ENCODE measurements at regions not wholly inside any gene's neighbourhood (a gene's known extent, or its start where the extent isn't known, plus 50 kb on each side); places are given as distances from the start of the nearest gene placed in this dataset.

- Histone ChIP-seq H3K9me3 (peaks cover 0 to 8% of the 10 kb centered on the region in 2 donors), H3K4me1 (no peaks in the 10 kb centered on the region), H3K36me3 (no peaks in the 10 kb centered on the region), H3K27ac (no peak overlapping the region), H3K4me3 (peak overlapping the region in 1 of 2 donors; percentile 10), H3K27me3 (no peaks in the 10 kb centered on the region)
- no peak for TF ChIP-seq CTCF (IDR thresholded peaks at IDR 0.05)
- DNase-seq (ENCODE audit: low spot score) = no peak
These were observed 94.3 kb upstream of the NKX2-2 start for GRCh38 chr20:21607971-21608725.

- TF ChIP-seq CTCF (IDR thresholded peaks at IDR 0.05) = no peak
- H3K36me3 ChIP-seq = no peaks in the 10 kb centered on the region
- no peak overlapping the region for H3K4me3 ChIP-seq
- no peak overlapping the region for H3K27ac ChIP-seq
- no peaks in the 10 kb centered on the region for H3K27me3 ChIP-seq
- no peak for DNase-seq (ENCODE audit: low spot score)
- peaks cover 0 to 26% of the 10 kb centered on the region in 2 donors for H3K9me3 ChIP-seq
- H3K4me1 ChIP-seq = no peaks in the 10 kb centered on the region
These were observed 87.9 kb upstream of the NKX2-2 start for GRCh38 chr20:21601799-21602198.

GRCh38 chr20:21586682-21587081, 72.8 kb upstream of the NKX2-2 start:
- Histone ChIP-seq H3K36me3 (no peaks in the 10 kb centered on the region), H3K27me3 (no peaks in the 10 kb centered on the region), H3K4me1 (no peaks in the 10 kb centered on the region), H3K9me3 (no peaks in the 10 kb centered on the region), H3K4me3 (no peak overlapping the region), H3K27ac (no peak overlapping the region)
- no peak for TF ChIP-seq CTCF (IDR thresholded peaks at IDR 0.05)
- no peak for DNase-seq (ENCODE audit: low spot score)

GRCh38 chr20:21583486-21584168, 69.8 kb upstream of the NKX2-2 start:
- no peak overlapping the region for H3K4me3 ChIP-seq
- H3K36me3 ChIP-seq = no peaks in the 10 kb centered on the region
- DNase-seq (ENCODE audit: low spot score) = no peak
- H3K27me3 ChIP-seq = no peaks in the 10 kb centered on the region
- no peak overlapping the region for H3K27ac ChIP-seq
- H3K9me3 ChIP-seq = no peaks in the 10 kb centered on the region
- no peak for TF ChIP-seq CTCF (IDR thresholded peaks at IDR 0.05)
- no peaks in the 10 kb centered on the region for H3K4me1 ChIP-seq

GRCh38 chr20:21577551-21577950, 63.7 kb upstream of the NKX2-2 start:
- H3K27me3 ChIP-seq = no peaks in the 10 kb centered on the region

More at GRCh38 chr20:21577551-21577950, 63.7 kb upstream of the NKX2-2 start:
- H3K9me3 ChIP-seq = no peaks in the 10 kb centered on the region
- H3K4me3 ChIP-seq = no peak overlapping the region
- TF ChIP-seq CTCF (IDR thresholded peaks at IDR 0.05) = no peak
- no peaks in the 10 kb centered on the region for H3K36me3 ChIP-seq
- no peaks in the 10 kb centered on the region for H3K4me1 ChIP-seq
- H3K27ac ChIP-seq = no peak overlapping the region
- DNase-seq (ENCODE audit: low spot score) = no peak
